Testis (tissue), 2 donors: ENCODE measurements at regions not wholly inside any gene's neighbourhood (a gene's known extent, or its start where the extent isn't known, plus 50 kb on each side); places are given as distances from the start of the nearest gene placed in this dataset.

ENCODE experiments used
- CTCF ChIP-seq, 3 experiments: fragments of 450-650 bp in 2 of 3; fragments of 200-600 bp in 1 of 3; sonication (generic) in 1 of 3; IDR thresholded peaks; one replicate each; pipeline ENCODE4 v1.5.1; 2016 to 2019; ENCODE audit warnings: antibody characterized with exemption in 3 of 3, mild to moderate bottlenecking in 2 of 3, moderate library complexity in 1 of 3
- POLR2A ChIP-seq: fragments of 450-650 bp; IDR thresholded peaks from one replicate; pipeline ENCODE4 v1.6.1; 2017; ENCODE audit warnings: antibody characterized with exemption, mild to moderate bottlenecking, moderate library complexity

- TF ChIP-seq CTCF (IDR thresholded peaks at IDR 0.05) (no peak), POLR2A (no peak)
These were observed 269.0 kb downstream of the SEC16B start for GRCh38 chr1:177700856-177701255.
